Activated CD8-positive, alpha-beta memory T cell treated with anti-CD3 and anti-CD28 coated beads for 1 hour (primary cell): ENCODE measurements at regions not wholly inside any gene's neighbourhood (a gene's known extent, or its start where the extent isn't known, plus 50 kb on each side); places are given as distances from the start of the nearest gene placed in this dataset.
A peak's percentile ranks its signal among the peaks of the same experiment; 100 is the strongest.
"Not testable (repeated sequence)": the region's sequence is repeated elsewhere in the genome, so short reads cannot be mapped to it uniquely, and the experiment has no call there.

ENCODE experiments used
- DNase-seq, 2 donors: peaks; one replicate each; pipeline ENCODE4 v3.0.0-alpha.2; 2020; ENCODE audit warnings: low read depth in 1 of 2; ENCODE audit errors: extremely low read depth in 1 of 2

- no peak for DNase-seq
Measured at GRCh38 chr11:88061111-88061510, 114.1 kb downstream of the RAB38 start.

GRCh38 chr11:88059326-88059725, 115.9 kb downstream of the RAB38 start:
- no peak for DNase-seq

GRCh38 chr11:88051396-88051795, 123.8 kb downstream of the RAB38 start:
- no peak for DNase-seq

GRCh38 chr11:88050247-88050646, 125.0 kb downstream of the RAB38 start:
- DNase-seq: no peak

- not testable (repeated sequence) for DNase-seq
Measured at GRCh38 chr11:88045288-88045687, 130.0 kb downstream of the RAB38 start.

- DNase-seq: not testable (repeated sequence)
Measured at GRCh38 chr11:88044658-88045057, 130.6 kb downstream of the RAB38 start.

GRCh38 chr11:88043149-88043548, 132.1 kb downstream of the RAB38 start:
- no peak for DNase-seq

GRCh38 chr11:88042647-88043046, 132.6 kb downstream of the RAB38 start:
- no peak for DNase-seq

- no peak for DNase-seq
Measured at GRCh38 chr11:88042238-88042637, 133.0 kb downstream of the RAB38 start.

GRCh38 chr11:88041679-88042078, 133.6 kb downstream of the RAB38 start:
- DNase-seq: no peak

- no peak for DNase-seq
Measured at GRCh38 chr11:88040148-88040496, 135.1 kb downstream of the RAB38 start.

- DNase-seq: no peak
Measured at GRCh38 chr11:88039476-88040147, 135.6 kb downstream of the RAB38 start.

- DNase-seq: no peak
Measured at GRCh38 chr11:88038063-88038462, 137.2 kb downstream of the RAB38 start.

- DNase-seq: no peak
Measured at GRCh38 chr11:88036701-88037100, 138.5 kb downstream of the RAB38 start.

- DNase-seq: no peak
Measured at GRCh38 chr11:88035271-88035670, 140.0 kb downstream of the RAB38 start.

GRCh38 chr11:88017666-88018065, 157.6 kb downstream of the RAB38 start:
- no peak for DNase-seq

GRCh38 chr11:88016392-88017170, 158.7 kb downstream of the RAB38 start:
- peak; percentile 5 to 9 for DNase-seq

- no peak for DNase-seq
Measured at GRCh38 chr11:88015170-88015569, 160.1 kb downstream of the RAB38 start.

- DNase-seq: no peak
Measured at GRCh38 chr11:88013508-88014065, 161.7 kb downstream of the RAB38 start.

GRCh38 chr11:88012456-88012855, 162.8 kb downstream of the RAB38 start:
- no peak for DNase-seq

GRCh38 chr11:87976009-87976408, 199.2 kb downstream of the RAB38 start:
- no peak for DNase-seq

GRCh38 chr11:87974797-87975196, 200.4 kb downstream of the RAB38 start:
- no peak for DNase-seq
